K562 (cell line): ENCODE measurements at regions not wholly inside any gene's neighbourhood (a gene's known extent, or its start where the extent isn't known, plus 50 kb on each side); places are given as distances from the start of the nearest gene placed in this dataset.

Source experiments
- ATAC-seq: fragments of 200-7000 bp; cut with Tn5 transposase; 3 replicates; pipeline ENCODE4 v1.9.1; 2020; ENCODE audit warnings: moderate library complexity
- BruUV-seq: library from RNA; stranded (reverse); fragments of 400-500 nt; replicated peaks from 2 replicates; lab custom pipeline; 2021; lab: Mats Ljungman, UMichigan
- CTCF ChIA-PET: fragments of 300-600 bp; formaldehyde crosslinking; extraction: SDS; loops from one replicate; lab custom pipeline; 2021; ENCODE audit warnings: low intra/inter-chr PET ratio; lab: Yijun Ruan, JAX
- POLR2A ChIA-PET: fragments of 300-600, 350-650 bp; sonication (Branson Sonifier 250); formaldehyde crosslinking; extraction: SDS; loops from one replicate; lab custom pipeline; 2021; ENCODE audit warnings: antibody characterized with exemption, inconsistent platforms; lab: Yijun Ruan, JAX
- DNase-seq, 4 experiments: peaks; one replicate each; pipeline versions ENCODE4 v3.0.0 to v3.0.0-alpha.2; 2011 to 2018; ENCODE audit warnings: low spot score in 3 of 4, mixed read lengths in 3 of 4; ENCODE audit errors: extremely low read depth in 1 of 4
- FAIRE-seq: peaks from 2 replicates; lab custom pipeline; 2011; peaks lifted over from hg19 to GRCh38; lab: Jason Lieb, UNC
- H2AFZ ChIP-seq: 2 replicates; pipeline ENCODE4 v1.6.0; 2011; ENCODE audit warnings: low read depth, low read length, control low read depth, inconsistent platforms
- H3K27ac ChIP-seq: fragments of 200-600 bp; 3 replicates; pipeline ENCODE4 v1.8.0; 2011; ENCODE audit warnings: low read depth, mild to moderate bottlenecking, control low read depth, inconsistent platforms, low read length, moderate library complexity, mixed read lengths; ENCODE audit errors: extremely low read depth
- H3K27me3 ChIP-seq, 2 experiments: fragments of 300-600 bp in 1 of 2; 2 replicates in 1 of 2; 3 replicates in 1 of 2; pipeline versions ENCODE4 v1.6.0 to v1.8.0; 2011; ENCODE audit warnings: inconsistent platforms in 2 of 2, low read length in 2 of 2, mild to moderate bottlenecking in 1 of 2, mixed read lengths in 1 of 2, moderate library complexity in 1 of 2; ENCODE audit not compliant: control insufficient read depth in 2 of 2, insufficient read depth in 2 of 2
- H3K36me3 ChIP-seq: fragments of 300-600 bp; 3 replicates; pipeline ENCODE4 v1.8.0; 2011; ENCODE audit warnings: mild to moderate bottlenecking, low read length, inconsistent platforms; ENCODE audit not compliant: control insufficient read depth, insufficient read depth
- H3K4me1 ChIP-seq, 2 experiments: fragments of 200-600 bp in 1 of 2; replicated peaks in 1 of 2; 2 replicates in 1 of 2; 3 replicates in 1 of 2; pipeline versions ENCODE4 v1.5.1 to v1.8.0; 2011; ENCODE audit warnings: inconsistent platforms in 2 of 2, low read length in 2 of 2, mild to moderate bottlenecking in 1 of 2, mixed read lengths in 1 of 2, moderate library complexity in 1 of 2; ENCODE audit not compliant: control insufficient read depth in 2 of 2, insufficient read depth in 2 of 2
- H3K4me2 ChIP-seq: 2 replicates; pipeline ENCODE4 v1.6.1; 2011; ENCODE audit warnings: low read length, control low read depth, inconsistent platforms, mixed read lengths; ENCODE audit not compliant: insufficient read depth
- H3K4me3 ChIP-seq: fragments of 200-600 bp; sonication (generic), shearing (Covaris generic); 2 replicates; pipeline ENCODE4 v1.5.1; 2016; ENCODE audit warnings: control low read depth, inconsistent platforms
- H3K79me2 ChIP-seq: fragments of 200-600 bp; 3 replicates; pipeline ENCODE4 v1.8.0; 2011; ENCODE audit warnings: low read length, inconsistent platforms; ENCODE audit not compliant: control insufficient read depth, insufficient read depth
- H3K9ac ChIP-seq, 2 experiments: 2 replicates each; pipeline versions ENCODE4 v1.6.0 to v1.6.1; 2011; ENCODE audit warnings: low read depth in 2 of 2, low read length in 2 of 2, control low read depth in 1 of 2, inconsistent platforms in 1 of 2, mild to moderate bottlenecking in 1 of 2, mixed read lengths in 1 of 2; ENCODE audit not compliant: insufficient read depth in 1 of 2
- H3K9me1 ChIP-seq: one replicate; pipeline ENCODE4 v1.6.0; 2011; ENCODE audit warnings: inconsistent platforms, mild to moderate bottlenecking, low read length, moderate library complexity; ENCODE audit not compliant: control insufficient read depth, insufficient read depth
- H3K9me3 ChIP-seq: replicated peaks from 2 replicates; pipeline ENCODE4 v1.5.1; 2011; ENCODE audit warnings: low read depth, low read length, inconsistent platforms; ENCODE audit not compliant: control insufficient read depth, insufficient read depth
- H4K20me1 ChIP-seq: replicated peaks from 2 replicates; pipeline ENCODE4 v1.6.1; 2011; ENCODE audit warnings: low read length, inconsistent platforms, mixed read lengths; ENCODE audit not compliant: control insufficient read depth, insufficient read depth
- EP300 ChIP-seq: IDR thresholded peaks from 2 replicates; pipeline ENCODE4 v1.6.1; 2012; ENCODE audit warnings: low read length, improper control_type of control experiment
- NFATC3 ChIP-seq: fragments of 450-650 bp; IDR thresholded peaks from 2 replicates; pipeline ENCODE4 v1.6.1; 2017; ENCODE audit warnings: mild to moderate bottlenecking
- SMAD2 ChIP-seq: fragments of 150-350 bp; IDR thresholded peaks from 2 replicates; pipeline ENCODE4 v1.6.1; 2014; ENCODE audit warnings: low read depth, mild to moderate bottlenecking, low read length
- SMARCE1 ChIP-seq: fragments of 450-650 bp; IDR thresholded peaks from 2 replicates; pipeline ENCODE4 v1.7.1; 2016; ENCODE audit warnings: mild to moderate bottlenecking
- ZNF23 ChIP-seq: fragments of 250-450 bp; sonication (Bioruptor Pico); IDR thresholded peaks from 2 replicates; pipeline ENCODE4 v1.4.0; 2020; ENCODE audit warnings: mild to moderate bottlenecking
- ZNF444 ChIP-seq: fragments of 250-450 bp; sonication (Bioruptor Pico); IDR thresholded peaks from 2 replicates; pipeline ENCODE4 v1.4.0; 2020; ENCODE audit warnings: mild to moderate bottlenecking, moderate library complexity
- WGBS: fragments of 100-300 bp; shearing (Covaris generic); methylation state at CpG from one replicate; pipeline ENCODE4 v1.1.6; 2016; ENCODE audit warnings: low coverage, mixed read lengths; ENCODE audit not compliant: insufficient coverage; ENCODE audit errors: missing lambda C conversion rate; 5-methylcytosine and 5-hydroxymethylcytosine counted together
- in situ Hi-C: fragments of 300-500 bp; cut with MboI; formaldehyde crosslinking; loops from 4 replicates; pipeline ENCODE4 v1.15.0; 2018; ENCODE audit warnings: inconsistent platforms, mixed read lengths
- intact Hi-C: fragments of 100-400 bp; cut with micrococcal nuclease; formaldehyde crosslinking; loops from 2 replicates; pipeline ENCODE4 v1.14.2; 2022
- TF ChIP-seq, protein P1 (sequence below): fragments of 450-650 bp; IDR thresholded peaks from 2 replicates; pipeline ENCODE4 v1.6.1; 2016; ENCODE audit warnings: missing biosample characterization, missing genetic modification characterization
- TF ChIP-seq, protein P2 (sequence below): conservative IDR thresholded peaks from 2 replicates; pipeline ENCODE4 v1.6.1; 2011; ENCODE audit warnings: low read depth, mild to moderate bottlenecking, low read length; ENCODE audit not compliant: control insufficient read depth
- TF ChIP-seq, protein P3 (sequence below): fragments of 450-650 bp; IDR thresholded peaks from 2 replicates; pipeline ENCODE4 v1.6.1; 2016; ENCODE audit warnings: mild to moderate bottlenecking, moderate library complexity

DNA sequence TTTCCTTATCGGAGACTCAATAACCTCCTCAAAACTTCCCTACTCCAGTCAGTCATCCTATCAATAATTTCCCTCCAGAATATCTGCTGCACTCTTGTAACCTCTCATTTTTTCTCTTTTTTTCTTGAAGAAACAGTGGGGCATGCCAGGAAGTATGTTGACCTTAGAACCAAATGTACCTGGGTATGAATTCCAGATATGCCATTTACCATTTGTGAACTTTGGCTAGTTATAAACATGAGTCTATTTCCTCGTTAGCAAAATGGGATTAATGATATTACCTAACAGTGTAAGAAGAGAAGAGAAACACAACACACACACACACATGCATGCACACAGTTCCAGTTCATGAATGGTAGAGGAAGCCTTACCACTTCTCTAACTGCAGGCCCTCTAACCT is 578.2 kb downstream of the FAM133A start:
- Histone ChIP-seq H2AFZ (no peak overlapping the region), H3K4me3 (no peak overlapping the region), H3K9ac (no peak overlapping the region), H3K27me3 (no peaks in the 10 kb centered on the region), H4K20me1 (no peaks in the 10 kb centered on the region), H3K4me2 (no peak overlapping the region), H3K79me2 (no peaks in the 10 kb centered on the region), H3K36me3 (no peaks in the 10 kb centered on the region), H3K9me1 (no peaks in the 10 kb centered on the region), H3K9me3 (0 out of 2 replicates have a peak, but pooled peaks cover 1% of the 10 kb centered on the region), H3K27ac (no peak overlapping the region), H3K4me1 (no peaks in the 10 kb centered on the region)
- intact Hi-C loops: no loop called here
- POLR2A ChIA-PET: no interaction called here
- ATAC-seq (no peak), FAIRE-seq (no peak), DNase-seq (no peak)
- in situ Hi-C loops: no loop called here
- TF ChIP-seq ZNF23 (CRISPR knock-in tag) (no peak), ZNF444 (CRISPR knock-in tag) (no peak), NFATC3 (no peak), SMARCE1 (no peak), EP300 (no peak), SMAD2 (no peak)
- TF ChIP-seq, protein P1, sequence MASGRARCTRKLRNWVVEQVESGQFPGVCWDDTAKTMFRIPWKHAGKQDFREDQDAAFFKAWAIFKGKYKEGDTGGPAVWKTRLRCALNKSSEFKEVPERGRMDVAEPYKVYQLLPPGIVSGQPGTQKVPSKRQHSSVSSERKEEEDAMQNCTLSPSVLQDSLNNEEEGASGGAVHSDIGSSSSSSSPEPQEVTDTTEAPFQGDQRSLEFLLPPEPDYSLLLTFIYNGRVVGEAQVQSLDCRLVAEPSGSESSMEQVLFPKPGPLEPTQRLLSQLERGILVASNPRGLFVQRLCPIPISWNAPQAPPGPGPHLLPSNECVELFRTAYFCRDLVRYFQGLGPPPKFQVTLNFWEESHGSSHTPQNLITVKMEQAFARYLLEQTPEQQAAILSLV (tag): no peak
- TF ChIP-seq, protein P2, sequence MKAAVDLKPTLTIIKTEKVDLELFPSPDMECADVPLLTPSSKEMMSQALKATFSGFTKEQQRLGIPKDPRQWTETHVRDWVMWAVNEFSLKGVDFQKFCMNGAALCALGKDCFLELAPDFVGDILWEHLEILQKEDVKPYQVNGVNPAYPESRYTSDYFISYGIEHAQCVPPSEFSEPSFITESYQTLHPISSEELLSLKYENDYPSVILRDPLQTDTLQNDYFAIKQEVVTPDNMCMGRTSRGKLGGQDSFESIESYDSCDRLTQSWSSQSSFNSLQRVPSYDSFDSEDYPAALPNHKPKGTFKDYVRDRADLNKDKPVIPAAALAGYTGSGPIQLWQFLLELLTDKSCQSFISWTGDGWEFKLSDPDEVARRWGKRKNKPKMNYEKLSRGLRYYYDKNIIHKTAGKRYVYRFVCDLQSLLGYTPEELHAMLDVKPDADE: no peak
- TF ChIP-seq, protein P3, sequence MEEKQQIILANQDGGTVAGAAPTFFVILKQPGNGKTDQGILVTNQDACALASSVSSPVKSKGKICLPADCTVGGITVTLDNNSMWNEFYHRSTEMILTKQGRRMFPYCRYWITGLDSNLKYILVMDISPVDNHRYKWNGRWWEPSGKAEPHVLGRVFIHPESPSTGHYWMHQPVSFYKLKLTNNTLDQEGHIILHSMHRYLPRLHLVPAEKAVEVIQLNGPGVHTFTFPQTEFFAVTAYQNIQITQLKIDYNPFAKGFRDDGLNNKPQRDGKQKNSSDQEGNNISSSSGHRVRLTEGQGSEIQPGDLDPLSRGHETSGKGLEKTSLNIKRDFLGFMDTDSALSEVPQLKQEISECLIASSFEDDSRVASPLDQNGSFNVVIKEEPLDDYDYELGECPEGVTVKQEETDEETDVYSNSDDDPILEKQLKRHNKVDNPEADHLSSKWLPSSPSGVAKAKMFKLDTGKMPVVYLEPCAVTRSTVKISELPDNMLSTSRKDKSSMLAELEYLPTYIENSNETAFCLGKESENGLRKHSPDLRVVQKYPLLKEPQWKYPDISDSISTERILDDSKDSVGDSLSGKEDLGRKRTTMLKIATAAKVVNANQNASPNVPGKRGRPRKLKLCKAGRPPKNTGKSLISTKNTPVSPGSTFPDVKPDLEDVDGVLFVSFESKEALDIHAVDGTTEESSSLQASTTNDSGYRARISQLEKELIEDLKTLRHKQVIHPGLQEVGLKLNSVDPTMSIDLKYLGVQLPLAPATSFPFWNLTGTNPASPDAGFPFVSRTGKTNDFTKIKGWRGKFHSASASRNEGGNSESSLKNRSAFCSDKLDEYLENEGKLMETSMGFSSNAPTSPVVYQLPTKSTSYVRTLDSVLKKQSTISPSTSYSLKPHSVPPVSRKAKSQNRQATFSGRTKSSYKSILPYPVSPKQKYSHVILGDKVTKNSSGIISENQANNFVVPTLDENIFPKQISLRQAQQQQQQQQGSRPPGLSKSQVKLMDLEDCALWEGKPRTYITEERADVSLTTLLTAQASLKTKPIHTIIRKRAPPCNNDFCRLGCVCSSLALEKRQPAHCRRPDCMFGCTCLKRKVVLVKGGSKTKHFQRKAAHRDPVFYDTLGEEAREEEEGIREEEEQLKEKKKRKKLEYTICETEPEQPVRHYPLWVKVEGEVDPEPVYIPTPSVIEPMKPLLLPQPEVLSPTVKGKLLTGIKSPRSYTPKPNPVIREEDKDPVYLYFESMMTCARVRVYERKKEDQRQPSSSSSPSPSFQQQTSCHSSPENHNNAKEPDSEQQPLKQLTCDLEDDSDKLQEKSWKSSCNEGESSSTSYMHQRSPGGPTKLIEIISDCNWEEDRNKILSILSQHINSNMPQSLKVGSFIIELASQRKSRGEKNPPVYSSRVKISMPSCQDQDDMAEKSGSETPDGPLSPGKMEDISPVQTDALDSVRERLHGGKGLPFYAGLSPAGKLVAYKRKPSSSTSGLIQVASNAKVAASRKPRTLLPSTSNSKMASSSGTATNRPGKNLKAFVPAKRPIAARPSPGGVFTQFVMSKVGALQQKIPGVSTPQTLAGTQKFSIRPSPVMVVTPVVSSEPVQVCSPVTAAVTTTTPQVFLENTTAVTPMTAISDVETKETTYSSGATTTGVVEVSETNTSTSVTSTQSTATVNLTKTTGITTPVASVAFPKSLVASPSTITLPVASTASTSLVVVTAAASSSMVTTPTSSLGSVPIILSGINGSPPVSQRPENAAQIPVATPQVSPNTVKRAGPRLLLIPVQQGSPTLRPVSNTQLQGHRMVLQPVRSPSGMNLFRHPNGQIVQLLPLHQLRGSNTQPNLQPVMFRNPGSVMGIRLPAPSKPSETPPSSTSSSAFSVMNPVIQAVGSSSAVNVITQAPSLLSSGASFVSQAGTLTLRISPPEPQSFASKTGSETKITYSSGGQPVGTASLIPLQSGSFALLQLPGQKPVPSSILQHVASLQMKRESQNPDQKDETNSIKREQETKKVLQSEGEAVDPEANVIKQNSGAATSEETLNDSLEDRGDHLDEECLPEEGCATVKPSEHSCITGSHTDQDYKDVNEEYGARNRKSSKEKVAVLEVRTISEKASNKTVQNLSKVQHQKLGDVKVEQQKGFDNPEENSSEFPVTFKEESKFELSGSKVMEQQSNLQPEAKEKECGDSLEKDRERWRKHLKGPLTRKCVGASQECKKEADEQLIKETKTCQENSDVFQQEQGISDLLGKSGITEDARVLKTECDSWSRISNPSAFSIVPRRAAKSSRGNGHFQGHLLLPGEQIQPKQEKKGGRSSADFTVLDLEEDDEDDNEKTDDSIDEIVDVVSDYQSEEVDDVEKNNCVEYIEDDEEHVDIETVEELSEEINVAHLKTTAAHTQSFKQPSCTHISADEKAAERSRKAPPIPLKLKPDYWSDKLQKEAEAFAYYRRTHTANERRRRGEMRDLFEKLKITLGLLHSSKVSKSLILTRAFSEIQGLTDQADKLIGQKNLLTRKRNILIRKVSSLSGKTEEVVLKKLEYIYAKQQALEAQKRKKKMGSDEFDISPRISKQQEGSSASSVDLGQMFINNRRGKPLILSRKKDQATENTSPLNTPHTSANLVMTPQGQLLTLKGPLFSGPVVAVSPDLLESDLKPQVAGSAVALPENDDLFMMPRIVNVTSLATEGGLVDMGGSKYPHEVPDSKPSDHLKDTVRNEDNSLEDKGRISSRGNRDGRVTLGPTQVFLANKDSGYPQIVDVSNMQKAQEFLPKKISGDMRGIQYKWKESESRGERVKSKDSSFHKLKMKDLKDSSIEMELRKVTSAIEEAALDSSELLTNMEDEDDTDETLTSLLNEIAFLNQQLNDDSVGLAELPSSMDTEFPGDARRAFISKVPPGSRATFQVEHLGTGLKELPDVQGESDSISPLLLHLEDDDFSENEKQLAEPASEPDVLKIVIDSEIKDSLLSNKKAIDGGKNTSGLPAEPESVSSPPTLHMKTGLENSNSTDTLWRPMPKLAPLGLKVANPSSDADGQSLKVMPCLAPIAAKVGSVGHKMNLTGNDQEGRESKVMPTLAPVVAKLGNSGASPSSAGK: no peak
- 6% methylated on average over 2 of the region's 2 CpGs for WGBS
- BruUV-seq: no TSS peak
- CTCF ChIA-PET: no interaction called here
